ENCODE measurements at regions not wholly inside any gene's neighbourhood (a gene's known extent, or its start where the extent isn't known, plus 50 kb on each side); places are given as distances from the start of the nearest gene placed in this dataset.

DNA sequence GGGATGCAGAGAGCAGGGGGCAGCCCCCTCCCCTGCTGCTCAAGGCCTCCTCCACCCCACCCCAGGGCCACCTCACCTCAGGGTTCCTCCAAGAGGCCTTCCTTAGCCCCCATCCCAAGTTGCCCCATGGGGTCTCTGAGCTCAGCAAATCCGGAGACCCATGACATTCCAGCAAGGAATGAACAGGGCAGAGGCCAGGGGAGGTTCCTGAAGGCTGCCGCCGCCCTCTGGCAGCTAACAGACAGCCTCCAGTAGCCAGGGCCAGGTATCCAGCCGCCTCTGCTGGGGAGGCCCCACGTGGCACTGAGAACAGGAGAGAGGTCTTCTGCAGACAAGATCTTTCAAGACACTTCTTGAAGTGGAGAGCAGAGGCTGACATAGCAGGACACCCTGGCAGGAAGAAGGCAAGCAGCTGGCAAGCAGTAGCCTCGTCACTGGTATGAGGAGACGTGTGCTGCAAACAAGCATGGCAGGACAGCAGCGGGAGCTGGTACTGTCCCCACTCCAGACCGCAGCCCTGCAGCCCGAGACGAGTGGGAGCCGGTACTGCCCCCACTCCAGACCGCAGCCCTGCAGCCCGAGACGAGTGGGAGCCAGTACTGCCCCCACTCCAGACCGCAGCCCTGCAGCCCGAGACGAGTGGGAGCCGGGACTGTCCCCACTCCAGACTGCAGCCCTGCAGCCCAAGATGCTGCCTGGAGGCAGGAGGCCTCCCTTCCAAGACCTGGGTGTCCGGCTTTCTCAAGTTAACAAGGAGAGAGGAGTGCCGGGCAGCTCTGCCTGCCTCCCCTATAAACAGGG is 190.6 kb downstream of the IGLL1 start:
- TF ChIP-seq, protein P1, sequence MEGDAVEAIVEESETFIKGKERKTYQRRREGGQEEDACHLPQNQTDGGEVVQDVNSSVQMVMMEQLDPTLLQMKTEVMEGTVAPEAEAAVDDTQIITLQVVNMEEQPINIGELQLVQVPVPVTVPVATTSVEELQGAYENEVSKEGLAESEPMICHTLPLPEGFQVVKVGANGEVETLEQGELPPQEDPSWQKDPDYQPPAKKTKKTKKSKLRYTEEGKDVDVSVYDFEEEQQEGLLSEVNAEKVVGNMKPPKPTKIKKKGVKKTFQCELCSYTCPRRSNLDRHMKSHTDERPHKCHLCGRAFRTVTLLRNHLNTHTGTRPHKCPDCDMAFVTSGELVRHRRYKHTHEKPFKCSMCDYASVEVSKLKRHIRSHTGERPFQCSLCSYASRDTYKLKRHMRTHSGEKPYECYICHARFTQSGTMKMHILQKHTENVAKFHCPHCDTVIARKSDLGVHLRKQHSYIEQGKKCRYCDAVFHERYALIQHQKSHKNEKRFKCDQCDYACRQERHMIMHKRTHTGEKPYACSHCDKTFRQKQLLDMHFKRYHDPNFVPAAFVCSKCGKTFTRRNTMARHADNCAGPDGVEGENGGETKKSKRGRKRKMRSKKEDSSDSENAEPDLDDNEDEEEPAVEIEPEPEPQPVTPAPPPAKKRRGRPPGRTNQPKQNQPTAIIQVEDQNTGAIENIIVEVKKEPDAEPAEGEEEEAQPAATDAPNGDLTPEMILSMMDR (conservative IDR thresholded peaks at IDR 0.05; ENCODE audit: low read length): no peak
- no peak for TF ChIP-seq EZH2phosphoT487 (IDR thresholded peaks at IDR 0.05; ENCODE audit: borderline replicate concordance, low read depth, low read length)

All from OCI-LY7 (cell line).